Cardiac septum (tissue), 1 donor: ENCODE measurements at regions not wholly inside any gene's neighbourhood (a gene's known extent, or its start where the extent isn't known, plus 50 kb on each side); places are given as distances from the start of the nearest gene placed in this dataset.
"Not testable (repeated sequence)": the region's sequence is repeated elsewhere in the genome, so short reads cannot be mapped to it uniquely, and the experiment has no call there.

ENCODE experiments used
- DNase-seq: peaks from one replicate; pipeline ENCODE4 v3.0.0-alpha.2; 2020; ENCODE audit warnings: low spot score
- intact Hi-C: fragments of 100-400 bp; cut with DNase I; formaldehyde crosslinking; loops from one replicate; pipeline ENCODE4 v1.14.0; 2022
- donor health status: DM: no; HTN: no; CAD: no.

GRCh38 chrX:94288972-94289371 lies 615.0 kb downstream of the FAM133A start:
- intact Hi-C loops = no loop called here
- DNase-seq = no peak

GRCh38 chrX:94302446-94302845 lies 628.4 kb downstream of the FAM133A start:
- intact Hi-C loops = no loop called here
- no peak for DNase-seq

GRCh38 chrX:94329182-94329581 lies 655.2 kb downstream of the FAM133A start:
- intact Hi-C loops = no loop called here
- no peak for DNase-seq

GRCh38 chrX:94341730-94342129 lies 667.7 kb downstream of the FAM133A start:
- DNase-seq, intact Hi-C loops: not testable (repeated sequence)

GRCh38 chrX:94361241-94361640 lies 687.2 kb downstream of the FAM133A start:
- intact Hi-C loops = no loop called here
- DNase-seq = no peak

GRCh38 chrX:94365736-94366135 lies 691.7 kb downstream of the FAM133A start:
- no peak for DNase-seq
- intact Hi-C loops = no loop called here

- intact Hi-C loops = no loop called here
- no peak for DNase-seq
Measured at GRCh38 chrX:94366616-94367015, 692.6 kb downstream of the FAM133A start.

- no peak for DNase-seq
- intact Hi-C loops = no loop called here
Measured at GRCh38 chrX:94389044-94389443, 715.0 kb downstream of the FAM133A start.

GRCh38 chrX:94400488-94400887 lies 726.5 kb downstream of the FAM133A start:
- DNase-seq = no peak
- intact Hi-C loops = no loop called here

GRCh38 chrX:94401426-94401825 lies 727.4 kb downstream of the FAM133A start:
- intact Hi-C loops = no loop called here
- DNase-seq = no peak

GRCh38 chrX:94414746-94415145 lies 740.7 kb downstream of the FAM133A start:
- DNase-seq = no peak
- intact Hi-C loops = no loop called here

GRCh38 chrX:94418065-94418464 lies 744.1 kb downstream of the FAM133A start:
- intact Hi-C loops = no loop called here
- DNase-seq = no peak

GRCh38 chrX:94424456-94424855 lies 750.5 kb downstream of the FAM133A start:
- intact Hi-C loops = no loop called here
- no peak for DNase-seq

- no peak for DNase-seq
- intact Hi-C loops = no loop called here
Measured at GRCh38 chrX:94430091-94430490, 756.1 kb downstream of the FAM133A start.

- intact Hi-C loops = no loop called here
- DNase-seq = no peak
Measured at GRCh38 chrX:94435799-94436198, 761.8 kb downstream of the FAM133A start.

GRCh38 chrX:94454159-94454558 lies 780.2 kb downstream of the FAM133A start:
- no peak for DNase-seq
- intact Hi-C loops = no loop called here

- DNase-seq = no peak
- intact Hi-C loops = no loop called here
Measured at GRCh38 chrX:94454606-94455005, 780.6 kb downstream of the FAM133A start.

- intact Hi-C loops = no loop called here
- DNase-seq = no peak
Measured at GRCh38 chrX:94455782-94456181, 781.8 kb downstream of the FAM133A start.

- intact Hi-C loops = no loop called here
- no peak for DNase-seq
Measured at GRCh38 chrX:94492541-94492940, 818.5 kb downstream of the FAM133A start.

GRCh38 chrX:94493405-94493804 lies 819.4 kb downstream of the FAM133A start:
- no peak for DNase-seq
- intact Hi-C loops = no loop called here

- intact Hi-C loops = no loop called here
- no peak for DNase-seq
Measured at GRCh38 chrX:94511564-94511963, 837.6 kb downstream of the FAM133A start.

- DNase-seq = no peak
- intact Hi-C loops = no loop called here
Measured at GRCh38 chrX:94515009-94515408, 841.0 kb downstream of the FAM133A start.

- intact Hi-C loops = no loop called here
- DNase-seq = no peak
Measured at GRCh38 chrX:94524867-94525266, 850.9 kb downstream of the FAM133A start.
